ENCODE measurements at regions not wholly inside any gene's neighbourhood (a gene's known extent, or its start where the extent isn't known, plus 50 kb on each side); places are given as distances from the start of the nearest gene placed in this dataset.

- H3K9me3 ChIP-seq (ENCODE audit: control insufficient read depth, insufficient read depth, low read length) = no peaks in the 10 kb centered on the region
- H3K23ac ChIP-seq (ENCODE audit: low read depth, low read length) = peak overlapping the region; percentile 84; the same call in 1 of the 2 replicates
- H2BK15ac ChIP-seq (ENCODE audit: low read depth, low read length) = 0 out of 3 replicates have a peak overlapping the region, but pooled peaks have one; percentile 50
- H2BK120ac ChIP-seq (ENCODE audit: low read depth, low read length) = peak overlapping the region; percentile 90
- H3K18ac ChIP-seq (ENCODE audit: low read depth, low read length) = peak overlapping the region; percentile 93; the same call in 1 of the 2 replicates
- H3K79me1 ChIP-seq (ENCODE audit: low read depth in 1 of 2, low read length in 2 of 2) = peaks cover 13 to 15% of the 10 kb centered on the region in 2 experiments
- DNase-seq = peak; percentile 76
- no TSS peak for BruUV-seq (replicated peaks)
- peak overlapping the region; percentile 84; the same call in 1 of the 2 replicates for H4K5ac ChIP-seq (ENCODE audit: low read depth, low read length)
- TF ChIP-seq BHLHE40 (IDR thresholded peaks at IDR 0.05; ENCODE audit: low read depth, low read length) (no peak), SMC3 (IDR thresholded peaks at IDR 0.05; ENCODE audit: low read depth, low read length) (no peak), MXI1 (IDR thresholded peaks at IDR 0.05; ENCODE audit: borderline replicate concordance, low read depth, low read length) (no peak), MAFK (IDR thresholded peaks at IDR 0.05; ENCODE audit: low read depth, low read length) (no peak), MAZ (IDR thresholded peaks at IDR 0.05; ENCODE audit: borderline replicate concordance, low read depth, low read length) (no peak), RAD21 (IDR thresholded peaks at IDR 0.05; ENCODE audit: low read length) (no peak)
- TF ChIP-seq, protein P1, sequence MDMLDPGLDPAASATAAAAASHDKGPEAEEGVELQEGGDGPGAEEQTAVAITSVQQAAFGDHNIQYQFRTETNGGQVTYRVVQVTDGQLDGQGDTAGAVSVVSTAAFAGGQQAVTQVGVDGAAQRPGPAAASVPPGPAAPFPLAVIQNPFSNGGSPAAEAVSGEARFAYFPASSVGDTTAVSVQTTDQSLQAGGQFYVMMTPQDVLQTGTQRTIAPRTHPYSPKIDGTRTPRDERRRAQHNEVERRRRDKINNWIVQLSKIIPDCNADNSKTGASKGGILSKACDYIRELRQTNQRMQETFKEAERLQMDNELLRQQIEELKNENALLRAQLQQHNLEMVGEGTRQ (IDR thresholded peaks at IDR 0.05; ENCODE audit: low read depth, low read length) = no peak
- H2AK9ac ChIP-seq (replicated peaks; ENCODE audit: low read depth, low read length, poor library complexity) = no peak overlapping the region
- peaks cover 3% of the 10 kb centered on the region; the same call in 1 of the 2 replicates for H4K20me1 ChIP-seq (ENCODE audit: insufficient read depth, low read length)
- H3K4me3 ChIP-seq (ENCODE audit: insufficient read depth, low read depth, low read length) = no peak overlapping the region
- peak overlapping the region in 1 of 2 experiments; percentile 74; a peak in 1 of 4 replicates for H4K8ac ChIP-seq (ENCODE audit: low read depth in 2 of 2, low read length in 2 of 2)
- POLR2A ChIA-PET (ENCODE audit: unreplicated experiment) = no interaction called here
- in situ Hi-C loops (cut with MboI; ENCODE audit: low sequenced_read_pairs) = no loop called here
- H3K14ac ChIP-seq (replicated peaks; ENCODE audit: low read depth, low read length) = peak overlapping the region; percentile 90; the same call in 1 of the 2 replicates
- no peak overlapping the region; the same call in 1 of the 2 replicates for H3K56ac ChIP-seq (ENCODE audit: extremely low read depth, insufficient read depth, low read length)
- peak; percentile 88 for ATAC-seq (ENCODE audit: low read depth)
- H3K4me1 ChIP-seq (ENCODE audit: control insufficient read depth, insufficient read depth, low read length) = peaks cover 6% of the 10 kb centered on the region
- CTCF ChIA-PET = no interaction called here
- dilution Hi-C loops (cut with HindIII; ENCODE audit: low sequenced_read_pairs, unreplicated experiment) = no loop called here
- H3K9me1 ChIP-seq (ENCODE audit: insufficient read depth, low read length) = peaks cover 6% of the 10 kb centered on the region; the same call in 1 of the 2 replicates
- peak overlapping the region; percentile 51; the same call in 1 of the 2 replicates for H2AK5ac ChIP-seq (ENCODE audit: low read depth, low read length)
- H4K91ac ChIP-seq (ENCODE audit: insufficient read depth, low read depth, low read length) = 0 out of 2 replicates have a peak overlapping the region, but pooled peaks have one; percentile 72
- peaks cover 7% of the 10 kb centered on the region for H3K36me3 ChIP-seq (ENCODE audit: control insufficient read depth, insufficient read depth, low read length)
- intact Hi-C loops (cut with micrococcal nuclease) = no loop called here
- peak overlapping the region; percentile 75; the same call in 1 of the 2 replicates for H3K4me2 ChIP-seq (ENCODE audit: low read depth, low read length)
- peak overlapping the region; percentile 99 for H3K27ac ChIP-seq (ENCODE audit: insufficient read depth, low read length)
- 0 out of 2 replicates have a peak, but pooled peaks cover 2% of the 10 kb centered on the region for H3K27me3 ChIP-seq (ENCODE audit: control insufficient read depth, insufficient read depth, low read length)
- no peak overlapping the region for H2AFZ ChIP-seq (replicated peaks; ENCODE audit: low read length, poor library complexity)
- H2BK20ac ChIP-seq (ENCODE audit: low read depth, low read length) = 0 out of 2 replicates have a peak overlapping the region, but pooled peaks have one; percentile 66
- peak overlapping the region; percentile 90 for H2BK5ac ChIP-seq (ENCODE audit: low read depth, low read length, poor library complexity, severe bottlenecking)
- H3K9ac ChIP-seq (ENCODE audit: low read depth, low read length) = no peak overlapping the region
- peak overlapping the region; percentile 89; the same call in 1 of the 2 replicates for H3K4ac ChIP-seq (ENCODE audit: low read depth, low read length)
Measured at GRCh38 chrX:74242050-74242449, 61.9 kb upstream of the ZCCHC13 start.

All from IMR-90 (cell line).